Hepatocyte (in vitro differentiated cells): ENCODE measurements at regions not wholly inside any gene's neighbourhood (a gene's known extent, or its start where the extent isn't known, plus 50 kb on each side); places are given as distances from the start of the nearest gene placed in this dataset.

Experiments used
- CTCF ChIP-seq: fragments of 200-600 bp; sonication (generic); IDR thresholded peaks from 2 replicates; pipeline ENCODE4 v1.5.1; 2016; ENCODE audit warnings: antibody characterized with exemption, mild to moderate bottlenecking; ENCODE audit not compliant: poor library complexity
- EZH2 ChIP-seq: fragments of 200-600 bp; sonication (generic); IDR thresholded peaks from 2 replicates; pipeline ENCODE4 v1.6.1; 2016; ENCODE audit warnings: antibody characterized with exemption, mild to moderate bottlenecking, borderline replicate concordance
- EZH2phosphoT487 ChIP-seq: fragments of 200-600 bp; sonication (generic); IDR thresholded peaks from one replicate; pipeline ENCODE4 v1.6.1; 2018; ENCODE audit warnings: antibody characterized with exemption, mild to moderate bottlenecking, low read depth, moderate library complexity; ENCODE audit not compliant: unreplicated experiment, severe bottlenecking

- TF ChIP-seq CTCF, result no peak
- TF ChIP-seq EZH2, result no peak
- TF ChIP-seq EZH2phosphoT487, result no peak
Measured at GRCh38 chr16:54370278-54371040, 83.9 kb upstream of the IRX3 start.
